NCI-H1694 treated with DMSO at 0.1 percent for 48 hours (cell line): ENCODE measurements at regions not wholly inside any gene's neighbourhood (a gene's known extent, or its start where the extent isn't known, plus 50 kb on each side); places are given as distances from the start of the nearest gene placed in this dataset.

Experiments used
- DNase-seq: peaks from one replicate; lab custom pipeline; 2025; lab: John Stamatoyannopoulos, UW

DNA sequence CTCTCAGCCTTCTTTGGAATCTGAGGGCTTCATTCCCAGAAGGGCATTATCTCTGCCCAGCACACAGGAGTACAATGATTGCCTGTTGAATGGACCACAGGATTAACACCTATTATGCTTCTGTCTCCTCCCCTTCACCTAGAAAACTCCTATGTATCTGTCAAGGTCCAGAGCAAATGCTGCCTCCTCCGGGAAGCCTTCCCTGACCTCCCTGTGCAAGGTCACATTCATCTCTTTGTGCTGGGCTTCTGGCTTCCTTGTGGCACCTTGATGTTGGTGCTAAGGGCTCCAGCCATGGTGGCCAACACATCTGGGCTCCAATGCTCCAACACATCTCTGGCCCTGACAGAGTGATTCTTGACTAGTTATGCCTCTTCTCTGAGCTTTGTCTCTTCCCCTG is 49.9 kb upstream of the ATP2B2 start:
- DNase-seq = no peak

DNA sequence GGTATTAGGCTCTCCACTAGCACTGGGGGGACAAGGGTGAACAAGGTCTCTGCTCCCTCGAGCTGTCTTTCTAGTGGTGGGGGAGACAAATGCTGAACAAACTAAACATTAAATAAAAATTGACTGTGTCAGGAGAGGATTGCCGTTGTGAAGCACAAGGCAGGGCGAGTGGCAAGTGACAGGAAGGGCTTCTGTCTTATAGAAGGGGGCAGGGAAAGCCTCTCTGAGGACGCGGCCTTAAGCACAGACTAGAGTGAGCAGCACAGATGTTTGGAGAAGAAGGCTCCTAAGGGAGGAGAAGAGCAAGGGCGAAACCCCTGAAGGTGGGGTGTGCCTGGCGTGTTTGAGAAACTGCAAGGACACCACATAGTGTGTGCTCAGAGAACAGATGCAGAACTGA is 50.9 kb upstream of the ATP2B2 start:
- no peak for DNase-seq

DNA sequence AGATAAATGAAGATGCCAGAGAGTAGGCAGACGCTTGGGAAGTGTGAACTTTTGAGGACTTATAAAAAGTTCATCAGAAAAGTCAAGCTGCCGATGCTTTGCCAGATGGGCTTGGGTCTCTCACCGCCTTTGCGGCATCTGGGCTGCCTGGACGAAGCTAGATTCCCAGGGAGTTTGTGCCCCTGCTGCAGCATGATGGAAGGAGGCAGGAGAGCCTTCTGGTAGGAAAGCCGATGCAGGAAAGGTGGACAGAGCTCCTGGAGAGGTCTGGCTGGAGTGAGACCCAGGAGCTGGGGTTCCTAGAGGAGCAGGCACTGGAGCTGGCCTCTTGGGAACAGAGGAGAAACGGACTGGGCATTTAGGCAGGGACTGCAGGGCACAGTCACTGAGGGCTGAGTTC is 51.9 kb upstream of the ATP2B2 start:
- DNase-seq = no peak

DNA sequence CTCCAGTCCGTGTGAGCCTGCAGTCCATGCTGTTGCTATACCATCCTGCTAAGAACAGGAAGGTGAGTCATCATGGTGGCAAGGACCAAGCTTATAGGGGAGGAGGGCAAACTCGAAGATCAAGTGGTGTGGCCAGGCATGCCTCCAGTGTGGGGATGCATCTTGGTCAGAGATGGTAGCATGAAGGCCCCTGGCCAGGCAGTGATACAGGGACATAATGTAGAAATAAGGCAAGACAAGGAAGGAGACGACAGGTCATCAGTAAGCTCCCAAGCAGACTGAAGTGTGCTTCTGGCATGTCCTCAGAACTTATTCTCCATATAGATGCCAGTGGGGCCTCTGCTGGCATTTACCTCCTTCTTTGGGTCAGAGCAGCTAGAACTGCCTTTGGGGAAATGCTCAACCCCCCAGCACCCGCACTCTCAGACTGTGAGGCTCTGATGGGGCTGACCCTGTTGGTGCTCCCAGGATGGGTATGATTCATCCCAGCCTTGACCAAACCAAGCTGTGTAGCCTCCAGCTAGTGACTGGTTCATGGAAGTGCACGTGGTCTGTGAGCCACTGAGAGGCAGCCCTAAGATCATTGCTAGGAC is 52.5 kb upstream of the ATP2B2 start:
- DNase-seq = no peak

DNA sequence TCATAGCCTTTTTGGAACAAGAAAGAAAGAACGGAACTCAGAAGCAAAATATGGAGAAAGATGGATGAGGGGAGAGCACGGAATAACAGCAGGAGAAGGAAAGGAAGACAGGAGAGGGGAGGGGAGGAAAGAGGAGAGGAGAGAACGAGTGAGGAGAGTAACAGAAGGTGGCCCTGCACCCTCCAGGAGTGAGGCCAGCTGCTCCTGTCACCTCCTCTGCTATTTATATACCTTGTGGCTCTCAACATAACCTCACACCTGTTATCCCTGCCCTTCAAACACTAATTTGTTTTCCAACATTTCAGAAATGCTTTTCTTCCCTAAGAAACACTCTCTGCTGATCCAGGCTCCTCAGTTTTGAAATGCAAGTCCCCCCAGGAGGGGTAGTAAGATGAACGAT is 53.4 kb upstream of the ATP2B2 start:
- peak; percentile 43 for DNase-seq

DNA sequence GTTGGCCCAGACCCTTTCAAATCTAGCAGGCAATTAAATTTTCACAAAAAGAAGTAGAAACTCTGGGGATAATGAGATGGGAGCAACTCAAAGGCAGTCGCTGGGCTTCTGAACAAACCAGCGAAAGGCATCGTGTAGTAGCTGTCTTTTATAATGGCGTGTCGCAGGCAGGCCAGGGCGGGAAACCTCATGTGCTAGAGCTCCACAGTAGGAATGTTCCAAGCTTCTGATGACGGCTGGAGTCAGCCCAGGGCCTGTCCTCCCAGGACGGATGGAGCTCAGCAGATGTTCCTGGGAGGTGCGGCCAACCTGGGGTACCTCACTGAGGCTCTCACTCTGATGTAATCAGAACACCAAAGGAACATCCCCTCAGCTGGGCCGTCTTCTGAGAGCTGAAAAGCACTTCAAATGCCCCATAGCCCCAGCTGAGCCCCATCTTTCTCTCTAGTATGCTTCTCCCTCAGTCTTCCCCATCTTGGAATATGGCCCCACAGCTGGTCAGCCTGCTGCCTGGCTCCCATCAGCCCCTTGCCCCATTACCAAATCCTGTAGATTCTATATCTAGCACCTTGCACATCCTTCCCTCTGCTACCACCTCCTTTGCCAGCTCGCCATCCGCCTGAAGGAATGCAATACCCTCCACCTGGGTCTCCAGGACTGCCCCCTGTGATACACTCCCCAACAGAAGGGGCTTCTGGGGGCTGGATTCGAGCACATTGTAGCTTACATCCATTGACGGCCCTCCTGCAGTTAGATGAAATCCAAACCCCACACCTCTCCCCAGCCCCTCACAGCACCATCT is 54.9 kb upstream of the ATP2B2 start:
- DNase-seq = no peak

DNA sequence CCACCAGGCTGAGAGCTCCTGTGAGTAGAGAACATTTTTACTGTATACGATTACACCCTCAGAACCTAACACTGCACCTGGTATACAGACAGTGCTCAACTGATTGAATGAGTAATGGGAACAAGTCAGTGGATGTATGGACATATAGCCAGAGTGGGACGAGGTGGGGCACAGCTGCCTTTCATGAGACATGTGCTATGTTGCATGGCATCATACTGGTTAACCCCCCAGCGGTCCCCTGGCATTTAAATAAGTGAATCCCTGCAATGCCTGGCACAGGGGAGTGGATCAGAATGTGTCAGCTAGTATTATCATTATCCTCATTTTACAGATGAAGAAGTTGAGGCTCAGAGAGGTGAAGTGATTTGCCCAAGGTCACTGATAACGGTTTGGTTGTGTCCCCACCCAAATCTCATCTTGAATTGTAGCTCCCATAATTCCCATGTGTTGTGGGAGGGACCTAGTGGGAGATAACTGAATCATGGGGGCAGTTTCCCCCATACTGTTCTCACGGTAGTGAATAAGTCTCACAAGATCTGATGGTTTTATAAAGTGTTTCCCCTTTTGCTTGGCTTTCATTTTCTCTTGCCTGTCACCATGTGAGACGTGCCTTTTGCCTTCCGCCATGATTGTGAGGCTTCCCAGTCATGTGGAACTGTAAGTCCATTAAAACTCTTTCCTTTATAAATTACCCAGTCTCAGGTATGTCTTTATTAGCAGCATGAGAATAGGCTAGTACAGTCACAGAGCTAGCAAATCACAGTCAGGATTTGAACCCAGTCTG is 56.0 kb upstream of the ATP2B2 start:
- DNase-seq = no peak

DNA sequence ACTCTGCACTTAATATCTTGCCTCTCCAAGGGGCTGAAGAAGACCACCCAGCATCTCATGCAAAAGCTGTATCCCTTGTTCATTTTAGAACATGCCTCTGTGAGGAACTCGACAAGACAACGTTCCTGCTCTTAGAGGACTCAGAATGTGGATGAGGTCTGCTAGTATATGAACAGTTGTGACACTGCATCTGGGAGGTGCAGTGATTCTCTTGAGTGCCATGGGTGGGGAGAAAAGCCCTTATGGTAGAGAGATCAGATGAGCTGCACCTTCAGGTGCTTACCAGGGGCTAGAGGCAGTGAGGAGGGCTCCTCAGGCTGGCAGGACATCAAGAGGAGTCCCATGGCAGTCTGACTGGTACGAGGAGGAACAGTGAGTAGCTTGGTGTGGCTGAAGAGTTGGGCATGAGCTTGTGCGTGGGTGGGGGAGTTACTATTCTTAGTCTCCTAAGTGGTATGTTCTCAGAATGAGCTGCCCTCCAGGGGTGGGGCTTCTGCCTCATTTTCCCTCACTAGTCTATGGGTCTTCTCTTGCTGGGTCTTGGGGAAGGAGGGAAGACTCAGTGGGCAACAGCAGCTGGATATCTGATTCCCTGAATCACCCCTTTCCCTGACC is 56.7 kb upstream of the ATP2B2 start:
- no peak for DNase-seq

DNA sequence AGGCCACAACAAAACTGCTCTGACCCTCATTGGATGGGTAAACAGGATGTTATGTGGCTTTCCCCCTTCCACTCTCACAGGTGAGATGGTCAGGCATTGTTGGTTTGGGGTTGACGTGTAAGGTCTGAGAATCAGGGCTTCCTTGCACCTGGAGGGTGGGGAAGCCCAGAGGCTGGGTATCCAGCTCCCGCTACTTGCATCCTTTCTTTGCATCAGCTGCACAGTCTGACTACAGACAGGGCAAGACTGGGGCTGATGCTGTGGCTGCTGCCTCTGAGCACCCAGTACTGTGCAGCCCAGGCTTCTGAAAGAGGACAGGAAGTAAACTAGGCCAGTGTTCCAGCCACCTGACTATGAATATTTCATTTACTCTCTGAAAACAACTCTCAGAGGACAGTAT is 58.0 kb upstream of the ATP2B2 start:
- no peak for DNase-seq

DNA sequence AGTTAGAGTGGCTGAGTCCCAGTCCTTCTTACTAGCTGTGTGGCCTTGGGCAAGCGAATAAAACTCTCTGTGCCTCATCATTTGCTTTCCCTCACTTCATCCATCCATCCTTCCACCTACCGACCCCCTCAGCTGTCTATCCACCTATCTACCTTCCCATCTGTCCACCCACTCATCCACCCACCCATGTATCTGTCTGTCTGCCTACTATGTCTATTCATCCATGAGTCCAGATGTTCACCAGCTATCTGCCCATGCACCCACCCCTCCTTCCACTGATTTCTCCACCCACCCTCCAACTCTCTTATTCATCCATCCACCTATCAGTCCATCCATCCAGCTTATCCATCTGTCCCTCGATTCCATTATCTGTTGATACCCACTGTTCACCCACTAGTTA is 60.4 kb upstream of the ATP2B2 start:
- no peak for DNase-seq

DNA sequence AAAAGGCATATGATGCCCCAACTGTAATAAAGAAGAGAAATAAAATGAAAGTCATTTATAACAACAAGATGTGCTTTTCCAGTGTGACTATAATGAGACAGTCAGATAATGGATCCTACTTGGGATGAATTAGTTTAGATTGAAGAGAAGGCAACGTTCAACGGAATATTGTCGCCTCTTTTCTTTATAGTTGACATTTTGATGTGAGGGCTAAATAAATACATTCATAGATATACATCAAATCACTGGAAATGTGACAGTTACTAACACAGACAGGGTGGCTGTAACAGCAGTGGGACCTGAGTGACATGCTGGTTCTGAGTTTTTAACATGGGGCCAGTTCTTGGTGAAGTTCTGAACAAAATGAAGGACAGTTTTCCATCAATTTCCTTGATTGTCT is 61.1 kb upstream of the ATP2B2 start:
- no peak for DNase-seq

DNA sequence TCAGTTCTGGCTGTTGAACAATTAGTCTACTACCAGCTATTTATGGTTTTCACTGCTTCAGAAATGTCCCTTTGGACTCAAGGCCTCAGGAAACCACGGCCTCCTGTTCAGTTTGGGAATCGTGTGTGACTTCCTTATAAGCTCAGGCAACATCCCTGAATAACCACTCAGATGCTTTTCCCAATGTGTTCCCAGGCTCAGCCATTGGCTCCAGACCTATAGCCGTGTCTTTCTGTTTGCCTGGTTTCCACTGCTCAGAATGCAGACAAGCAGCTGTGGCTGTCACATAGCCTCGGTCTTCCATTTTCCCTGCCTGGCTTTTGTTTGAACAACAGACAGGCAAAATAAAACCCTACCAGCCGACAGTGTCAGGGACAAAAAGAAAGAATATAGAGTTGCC is 63.2 kb upstream of the ATP2B2 start:
- no peak for DNase-seq

DNA sequence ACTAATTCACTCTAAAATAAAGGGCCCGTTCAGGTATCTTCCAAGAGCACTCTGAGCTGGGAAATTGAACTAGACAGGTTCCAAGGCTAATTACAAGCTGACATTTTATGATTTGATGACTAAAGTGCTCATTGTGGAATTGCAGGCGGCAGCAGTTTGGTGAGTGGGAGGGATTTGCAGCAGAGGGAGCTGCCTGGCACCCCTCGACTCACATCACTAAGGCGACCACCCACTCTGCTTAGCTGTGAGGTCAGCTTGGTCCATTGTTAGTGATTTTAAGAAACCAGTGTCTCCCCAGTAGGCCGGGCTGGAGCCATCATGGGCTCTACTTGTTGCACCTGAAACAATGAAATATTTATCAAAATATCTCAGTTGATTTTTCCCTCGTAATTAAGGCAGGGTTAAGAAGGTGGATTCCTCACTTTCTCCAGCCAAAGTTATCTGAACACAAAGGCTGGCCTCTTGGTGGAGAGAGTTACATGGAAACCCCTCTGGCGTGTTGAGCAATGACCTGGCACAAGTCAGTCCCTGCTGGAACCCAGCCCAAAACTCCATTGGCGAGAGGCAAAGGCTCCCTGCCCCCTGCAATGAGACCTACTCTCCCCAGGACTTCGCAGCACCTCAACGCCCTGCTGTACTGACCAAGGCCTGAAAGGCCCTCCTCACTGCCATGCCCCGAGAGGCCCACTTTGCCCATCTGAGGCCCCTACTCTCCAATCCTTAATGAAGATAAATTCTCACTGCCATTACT is 65.0 kb upstream of the ATP2B2 start:
- no peak for DNase-seq

DNA sequence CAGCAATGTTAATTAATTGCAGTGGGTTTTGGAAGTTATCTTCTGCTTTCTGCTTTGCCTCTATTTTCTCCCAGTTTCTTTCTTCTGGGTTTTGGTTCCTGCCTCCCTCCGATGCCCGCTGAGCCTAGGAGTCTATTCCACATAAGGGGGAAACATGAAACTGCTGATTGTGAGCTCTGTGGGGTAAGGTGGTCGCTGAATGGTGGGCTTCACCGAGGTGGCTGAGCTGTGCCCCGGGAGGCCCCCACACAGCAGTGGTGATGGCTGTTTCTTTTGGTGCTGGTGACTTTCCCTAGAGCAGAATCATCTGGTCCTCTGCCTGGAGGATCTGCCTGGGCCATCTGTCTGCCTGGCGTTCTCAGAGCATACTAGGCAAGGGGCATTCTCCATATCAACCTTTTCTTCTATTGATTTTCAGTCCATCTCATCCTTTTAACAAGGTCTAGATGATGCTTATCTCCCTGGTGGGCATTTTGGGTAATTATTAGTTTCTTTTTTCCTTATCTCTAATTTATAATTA is 68.8 kb upstream of the ATP2B2 start:
- peak; percentile 12 for DNase-seq

DNA sequence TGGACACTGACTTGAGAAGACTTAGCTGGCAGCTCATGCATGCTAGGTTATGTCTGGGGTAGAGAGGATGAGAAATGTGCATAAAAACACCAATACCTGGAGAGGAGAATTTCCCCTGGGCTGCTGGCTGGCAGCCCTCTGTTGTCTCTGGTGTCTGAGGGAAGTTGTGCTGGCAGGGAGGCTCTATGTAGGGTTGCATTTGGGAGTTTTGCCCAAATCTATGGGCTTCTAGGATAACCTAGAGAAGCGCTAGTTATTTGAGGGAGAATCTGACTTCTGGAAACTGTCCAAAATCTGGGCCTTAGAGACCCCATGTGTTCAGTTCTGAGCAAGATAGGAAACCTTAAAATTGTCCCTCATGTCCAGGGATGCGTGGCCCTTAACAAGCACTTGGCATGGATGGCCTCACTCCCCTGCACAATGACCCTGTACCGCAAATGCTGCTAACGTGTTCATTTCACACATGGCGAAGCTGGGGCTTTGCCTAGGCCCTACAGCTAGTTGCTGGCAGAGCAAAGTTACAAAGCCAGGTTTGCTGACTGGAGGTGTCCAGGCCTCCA is 70.3 kb upstream of the ATP2B2 start:
- peak; percentile 13 for DNase-seq

DNA sequence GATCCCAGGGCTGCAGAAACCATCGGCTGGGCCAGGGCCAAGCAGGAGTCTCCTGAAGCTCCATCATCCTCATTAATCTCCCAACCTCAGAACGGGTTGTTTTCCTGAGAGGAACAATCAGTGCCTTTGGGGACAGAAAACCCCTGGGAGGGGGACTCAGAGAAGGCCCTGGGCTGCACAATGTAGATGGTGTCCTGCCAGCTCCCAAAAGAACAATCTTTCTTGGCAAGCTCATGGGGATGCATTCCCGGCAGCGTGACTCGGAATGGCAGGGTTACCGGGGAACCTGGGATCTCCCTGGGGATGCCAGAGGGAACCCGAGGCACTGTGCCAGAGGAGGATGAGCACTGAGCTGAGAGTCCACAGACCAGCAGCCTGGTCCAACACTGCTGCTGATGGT is 72.1 kb upstream of the ATP2B2 start:
- no peak for DNase-seq

DNA sequence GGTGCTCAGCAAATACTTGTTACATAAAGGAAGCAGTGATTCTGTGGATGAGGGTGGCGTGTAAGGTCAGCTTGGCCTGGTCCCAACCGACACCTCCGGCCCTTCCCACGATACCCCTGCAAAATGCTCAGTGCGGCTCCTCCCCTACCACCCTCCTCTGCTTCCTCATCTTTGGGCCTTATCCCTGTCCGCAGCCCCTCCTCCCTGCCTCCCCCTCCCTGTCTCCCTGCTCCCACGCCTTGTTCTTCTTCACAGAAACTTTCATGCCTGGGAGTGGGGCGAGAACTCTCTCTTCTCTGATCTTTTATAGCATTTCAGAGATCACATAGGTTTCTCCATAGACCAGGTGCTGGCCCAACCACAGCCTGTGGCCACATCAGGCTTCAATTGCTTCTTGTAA is 75.0 kb upstream of the ATP2B2 start:
- DNase-seq = no peak

DNA sequence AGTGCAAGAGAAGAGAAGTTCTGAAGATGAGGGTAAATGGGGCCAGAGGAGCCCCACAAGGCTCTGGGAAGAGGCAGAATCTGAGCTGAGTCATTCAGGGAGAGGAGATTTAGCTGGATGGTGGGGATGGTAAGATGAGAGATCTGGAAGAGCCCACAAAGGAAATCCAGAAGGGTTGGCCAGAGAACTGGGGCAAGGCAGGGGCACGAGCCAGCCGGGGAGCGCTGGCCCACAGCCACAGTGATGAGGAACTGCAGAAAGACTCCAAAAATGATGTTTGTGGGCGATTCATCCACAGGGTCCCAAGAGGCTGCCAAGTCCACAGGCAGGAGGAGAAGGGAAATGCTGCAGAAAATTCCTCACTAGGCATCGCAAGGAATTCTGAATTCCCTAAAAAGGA is 75.9 kb upstream of the ATP2B2 start:
- no peak for DNase-seq

DNA sequence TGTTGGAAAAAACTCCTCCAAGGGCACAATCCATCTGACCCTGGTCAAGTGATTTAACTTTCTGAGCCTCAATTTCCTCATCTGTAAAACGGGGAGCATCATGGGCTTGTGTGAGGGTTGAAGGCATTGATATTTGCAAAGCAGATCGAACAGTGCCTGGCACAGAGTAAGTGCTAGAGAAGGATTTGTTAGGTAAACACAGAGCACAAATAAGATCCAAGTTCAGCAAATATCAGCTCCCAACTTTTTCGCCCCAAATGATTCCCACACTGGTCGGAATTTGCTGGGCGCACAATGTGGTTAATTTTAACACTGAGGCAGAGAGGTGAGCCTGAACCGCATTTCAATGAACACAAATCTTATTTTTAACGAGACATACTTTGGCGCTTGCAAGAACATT is 76.3 kb upstream of the ATP2B2 start:
- no peak for DNase-seq

DNA sequence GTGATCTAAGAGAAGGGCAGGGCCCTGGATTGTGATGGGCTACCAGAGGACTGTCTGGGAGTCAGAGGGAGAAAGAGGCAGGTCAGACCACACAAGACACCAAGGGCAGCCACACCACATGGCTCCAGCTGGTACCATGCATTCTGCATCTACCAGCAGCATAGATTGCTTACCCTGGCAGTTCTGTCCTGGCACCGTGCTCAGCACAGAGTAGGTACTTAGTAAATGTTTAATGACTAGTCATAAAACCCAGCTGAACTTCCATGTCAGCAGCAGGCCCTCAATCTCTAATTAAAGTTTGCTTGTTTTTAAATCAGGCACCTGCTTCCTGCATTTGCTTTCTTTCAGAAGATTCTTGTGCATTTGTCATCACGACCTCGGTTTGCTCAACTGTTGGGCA is 77.3 kb upstream of the ATP2B2 start:
- no peak for DNase-seq
